Liver (tissue), 8 donors: ENCODE measurements at regions not wholly inside any gene's neighbourhood (a gene's known extent, or its start where the extent isn't known, plus 50 kb on each side); places are given as distances from the start of the nearest gene placed in this dataset.

Experiments
- DNase-seq: peaks from one replicate; pipeline ENCODE4 v3.0.0-alpha.2; 2017; ENCODE audit warnings: low spot score
- H3K27ac ChIP-seq, 2 donors: one replicate each; pipeline ENCODE4 v1.7.0; 2013; ENCODE audit warnings: inconsistent platforms in 2 of 2, low read length in 2 of 2, control low read depth in 1 of 2, low read depth in 1 of 2, mild to moderate bottlenecking in 1 of 2
- H3K27me3 ChIP-seq, 4 donors: one replicate each; pipeline versions ENCODE4 v1.6.1 to v1.7.0; 2013; ENCODE audit warnings: low read length in 3 of 4, inconsistent platforms in 1 of 4, mild to moderate bottlenecking in 1 of 4, moderate library complexity in 1 of 4; ENCODE audit not compliant: control insufficient read depth in 4 of 4, insufficient read depth in 4 of 4
- H3K36me3 ChIP-seq, 4 donors: one replicate each; pipeline versions ENCODE4 v1.6.1 to v1.7.0; 2013; ENCODE audit warnings: low read length in 3 of 4, mild to moderate bottlenecking in 3 of 4, low read depth in 1 of 4, moderate library complexity in 1 of 4; ENCODE audit not compliant: control insufficient read depth in 4 of 4, insufficient read depth in 3 of 4
- H3K4me1 ChIP-seq, 4 donors: one replicate each; pipeline versions ENCODE4 v1.6.1 to v1.7.0; 2013; ENCODE audit warnings: low read length in 3 of 4, mild to moderate bottlenecking in 3 of 4, moderate library complexity in 1 of 4; ENCODE audit not compliant: control insufficient read depth in 4 of 4, insufficient read depth in 4 of 4
- H3K4me3 ChIP-seq, 3 donors: one replicate each; pipeline versions ENCODE4 v1.6.1 to v1.7.0; 2013; ENCODE audit warnings: low read length in 3 of 3, control low read depth in 1 of 3, low read depth in 1 of 3, mild to moderate bottlenecking in 1 of 3
- H3K9ac ChIP-seq, 2 donors: one replicate each; pipeline ENCODE4 v1.7.0; 2013; ENCODE audit warnings: low read length in 2 of 2, mild to moderate bottlenecking in 2 of 2, moderate library complexity in 2 of 2, control low read depth in 1 of 2, low read depth in 1 of 2
- H3K9me3 ChIP-seq, 4 donors: one replicate each; pipeline versions ENCODE4 v1.6.1 to v1.7.0; 2013; ENCODE audit warnings: low read length in 3 of 4; ENCODE audit not compliant: control insufficient read depth in 4 of 4
- ATF3 ChIP-seq: IDR thresholded peaks from 2 replicates; pipeline ENCODE4 v1.6.1; 2016; ENCODE audit warnings: antibody characterized with exemption
- CTCF ChIP-seq: fragments of 150-350 bp; IDR thresholded peaks from 2 replicates; pipeline ENCODE4 v1.5.1; 2017; ENCODE audit warnings: improper control_type of control experiment, low read depth, low read length; ENCODE audit not compliant: missing input control
- EGR1 ChIP-seq, 2 donors: IDR thresholded peaks; 2 replicates each; pipeline ENCODE4 v1.6.1; 2016 to 2018; ENCODE audit warnings: antibody characterized with exemption in 2 of 2, low read depth in 2 of 2
- FOXA1 ChIP-seq: IDR thresholded peaks from 2 replicates; pipeline ENCODE4 v1.6.1; 2016; ENCODE audit warnings: antibody characterized with exemption
- FOXA2 ChIP-seq: IDR thresholded peaks from 2 replicates; pipeline ENCODE4 v1.6.1; 2016; ENCODE audit warnings: antibody characterized with exemption
- GABPA ChIP-seq, 2 donors: IDR thresholded peaks in 1 of 2; conservative IDR thresholded peaks in 1 of 2; 2 replicates each; pipeline ENCODE4 v1.6.1; 2016; ENCODE audit warnings: antibody characterized with exemption in 2 of 2, mild to moderate bottlenecking in 1 of 2, moderate library complexity in 1 of 2
- HNF4A ChIP-seq, 2 donors: conservative IDR thresholded peaks; 2 replicates each; pipeline ENCODE4 v1.6.1; 2016; ENCODE audit warnings: antibody characterized with exemption in 2 of 2, mild to moderate bottlenecking in 2 of 2
- HNF4G ChIP-seq: IDR thresholded peaks from 2 replicates; pipeline ENCODE4 v1.6.1; 2016; ENCODE audit warnings: antibody characterized with exemption
- JUND ChIP-seq, 2 donors: IDR thresholded peaks; 2 replicates each; pipeline ENCODE4 v1.6.1; 2016; ENCODE audit warnings: antibody characterized with exemption in 2 of 2
- MAX ChIP-seq: IDR thresholded peaks from 2 replicates; pipeline ENCODE4 v1.6.1; 2016; ENCODE audit warnings: antibody characterized with exemption
- RAD21 ChIP-seq, 2 donors: IDR thresholded peaks; 2 replicates each; pipeline ENCODE4 v1.6.1; 2016; ENCODE audit warnings: antibody characterized with exemption in 2 of 2, mild to moderate bottlenecking in 2 of 2
- REST ChIP-seq: IDR thresholded peaks from 2 replicates; pipeline ENCODE4 v1.6.1; 2016; ENCODE audit warnings: antibody characterized with exemption, mild to moderate bottlenecking
- RXRA ChIP-seq, 2 donors: IDR thresholded peaks; 2 replicates each; pipeline ENCODE4 v1.6.1; 2017 to 2018; ENCODE audit warnings: antibody characterized with exemption in 2 of 2, mild to moderate bottlenecking in 1 of 2
- SP1 ChIP-seq: IDR thresholded peaks from 2 replicates; pipeline ENCODE4 v1.6.1; 2018; ENCODE audit warnings: antibody characterized with exemption, mild to moderate bottlenecking
- YY1 ChIP-seq: IDR thresholded peaks from 2 replicates; pipeline ENCODE4 v1.6.1; 2016; ENCODE audit warnings: antibody characterized with exemption, mild to moderate bottlenecking
- ZBTB33 ChIP-seq: IDR thresholded peaks from 2 replicates; pipeline ENCODE4 v1.6.1; 2016; ENCODE audit warnings: antibody characterized with exemption
- WGBS: extraction: QIAGEN DNeasy Blood & Tissue Kit; methylation state at CpG from one replicate; pipeline ENCODE4 v1.1.7; 2013; 5-methylcytosine and 5-hydroxymethylcytosine counted together
- donor health status: healthy.
- donor health status: healthy.
- donor health status: healthy.
- donor health status: healthy.
- donor health status: healthy.

GRCh38 chr20:48207505-48207904 lies 422.2 kb upstream of the SULF2 start:
- Histone ChIP-seq H3K9ac (no peak overlapping the region), H3K9me3 (no peaks in the 10 kb centered on the region), H3K27me3 (peaks cover 0 to 3% (median 0%) of the 10 kb centered on the region in 4 donors), H3K27ac (no peak overlapping the region), H3K4me3 (no peak overlapping the region), H3K36me3 (no peaks in the 10 kb centered on the region), H3K4me1 (no peaks in the 10 kb centered on the region)
- 84% methylated on average over 4 of the region's 4 CpGs for WGBS
- TF ChIP-seq FOXA1 (no peak), FOXA2 (no peak), SP1 (no peak), RAD21 (IDR thresholded peaks at IDR 0.05) (no peak)
- DNase-seq = no peak

GRCh38 chr20:48205786-48206185 lies 420.5 kb upstream of the SULF2 start:
- Histone ChIP-seq H3K4me3 (no peak overlapping the region), H3K27ac (no peak overlapping the region), H3K4me1 (no peaks in the 10 kb centered on the region), H3K27me3 (peaks cover 0 to 3% (median 0%) of the 10 kb centered on the region in 4 donors), H3K9ac (no peak overlapping the region), H3K36me3 (no peaks in the 10 kb centered on the region), H3K9me3 (no peaks in the 10 kb centered on the region)
- TF ChIP-seq RAD21 (IDR thresholded peaks at IDR 0.05) = no peak
- no peak for TF ChIP-seq ATF3
- TF ChIP-seq MAX = no peak
- TF ChIP-seq FOXA2 = no peak
- TF ChIP-seq YY1 = no peak
- no peak for TF ChIP-seq GABPA (IDR thresholded peaks at IDR 0.05 in 1 of 2, conservative IDR thresholded peaks at IDR 0.05 in 1 of 2)
- WGBS = 95% methylated on average over 7 of the region's 7 CpGs
- DNase-seq = no peak

- TF ChIP-seq EGR1 (IDR thresholded peaks at IDR 0.05; ENCODE audit: low read depth in 2 of 2) (no peak), HNF4G (no peak), RAD21 (IDR thresholded peaks at IDR 0.05) (no peak), SP1 (no peak), ZBTB33 (no peak), RXRA (IDR thresholded peaks at IDR 0.05) (no peak), FOXA1 (no peak), FOXA2 (no peak), MAX (no peak), HNF4A (conservative IDR thresholded peaks at IDR 0.05) (no peak), YY1 (no peak), CTCF (no peak), ATF3 (no peak), JUND (IDR thresholded peaks at IDR 0.05) (no peak), REST (no peak)
- Histone ChIP-seq H3K9me3 (no peaks in the 10 kb centered on the region), H3K4me1 (no peaks in the 10 kb centered on the region), H3K27me3 (no peaks in the 10 kb centered on the region), H3K4me3 (no peak overlapping the region), H3K9ac (no peak overlapping the region), H3K27ac (no peak overlapping the region), H3K36me3 (no peaks in the 10 kb centered on the region)
- WGBS = 63% methylated on average over 5 of the region's 5 CpGs
- no peak for DNase-seq
Observed at GRCh38 chr20:48205281-48205782, 420.1 kb upstream of the SULF2 start.
